SK-N-SH (cell line): ENCODE measurements at regions not wholly inside any gene's neighbourhood (a gene's known extent, or its start where the extent isn't known, plus 50 kb on each side); places are given as distances from the start of the nearest gene placed in this dataset.

Source experiments
- CTCF ChIA-PET: fragments of 300-600, 350-600 bp; formaldehyde crosslinking; extraction: SDS; loops from one replicate; lab custom pipeline; 2021; lab: Yijun Ruan, JAX
- POLR2A ChIA-PET: fragments of 350-600 bp; sonication (Branson Sonifier 250); formaldehyde crosslinking; extraction: SDS; loops from one replicate; lab custom pipeline; 2020; ENCODE audit warnings: antibody characterized with exemption, inconsistent platforms; lab: Yijun Ruan, JAX
- DNase-seq: peaks from one replicate; pipeline ENCODE4 v3.0.0; 2012
- H2AFZ ChIP-seq: fragments of 200-600 bp; sonication (generic); 2 replicates; pipeline ENCODE4 v1.8.1; 2016; ENCODE audit warnings: antibody characterized with exemption, mild to moderate bottlenecking, low read depth
- H3F3A ChIP-seq: fragments of 200-600 bp; sonication (generic); replicated peaks from 2 replicates; pipeline ENCODE3; 2016; ENCODE audit warnings: antibody characterized with exemption, mild to moderate bottlenecking; ENCODE audit not compliant: insufficient read depth
- H3K27ac ChIP-seq, 2 experiments: fragments of 200-500 bp in 1 of 2; fragments of 200-600 bp in 1 of 2; sonication (Bioruptor generic) in 1 of 2; sonication (generic), shearing (Covaris generic) in 1 of 2; 2 replicates each; pipeline versions ENCODE4 v1.5.1 to v1.6.1; 2014 to 2016; ENCODE audit warnings: low read depth in 2 of 2, inconsistent platforms in 1 of 2, low read length in 1 of 2, mild to moderate bottlenecking in 1 of 2, mixed read lengths in 1 of 2
- H3K27me3 ChIP-seq: fragments of 200-600 bp; sonication (generic), shearing (Covaris generic); 2 replicates; pipeline ENCODE4 v1.6.1; 2016; ENCODE audit warnings: mixed run types; ENCODE audit not compliant: insufficient read depth
- H3K36me3 ChIP-seq, 2 experiments: fragments of 200-500 bp in 1 of 2; fragments of 200-600 bp in 1 of 2; sonication (Bioruptor generic) in 1 of 2; sonication (generic) in 1 of 2; replicated peaks in 1 of 2; 2 replicates each; pipeline versions ENCODE3 to v1.5.1; 2014 to 2016; ENCODE audit warnings: low read length in 1 of 2, mild to moderate bottlenecking in 1 of 2; ENCODE audit not compliant: insufficient read depth in 2 of 2, control insufficient read depth in 1 of 2
- H3K4me1 ChIP-seq, 2 experiments: fragments of 200-500 bp in 1 of 2; fragments of 200-600 bp in 1 of 2; sonication (Bioruptor generic) in 1 of 2; sonication (generic), shearing (Covaris generic) in 1 of 2; 2 replicates each; pipeline versions ENCODE4 v1.5.1 to v1.6.1; 2014 to 2016; ENCODE audit warnings: low read depth in 1 of 2, low read length in 1 of 2, mixed run types in 1 of 2; ENCODE audit not compliant: insufficient read depth in 2 of 2, control insufficient read depth in 1 of 2
- H3K4me2 ChIP-seq: fragments of 200-600 bp; sonication (generic), shearing (Covaris generic); 2 replicates; pipeline ENCODE4 v1.6.1; 2017; ENCODE audit warnings: mixed run types
- H3K4me3 ChIP-seq, 2 experiments: fragments of 200-500 bp in 1 of 2; fragments of 200-600 bp in 1 of 2; sonication (Bioruptor generic) in 1 of 2; sonication (generic), shearing (Covaris generic) in 1 of 2; 2 replicates each; pipeline versions ENCODE4 v1.5.1 to v1.8.1; 2014 to 2016; ENCODE audit warnings: low read depth in 2 of 2, inconsistent platforms in 1 of 2, low read length in 1 of 2, mild to moderate bottlenecking in 1 of 2, mixed read lengths in 1 of 2, moderate library complexity in 1 of 2
- H3K79me2 ChIP-seq: fragments of 200-600 bp; sonication (generic); 2 replicates; pipeline ENCODE4 v1.8.1; 2017; ENCODE audit warnings: mild to moderate bottlenecking; ENCODE audit not compliant: insufficient read depth
- H3K9ac ChIP-seq: fragments of 200-600 bp; sonication (generic); 2 replicates; pipeline ENCODE4 v1.6.1; 2017; ENCODE audit warnings: mixed run types
- H3K9me2 ChIP-seq: fragments of 200-600 bp; sonication (generic); 2 replicates; pipeline ENCODE4 v1.6.1; 2017; ENCODE audit warnings: mixed run types
- H3K9me3 ChIP-seq: fragments of 200-600 bp; sonication (generic); 2 replicates; pipeline ENCODE4 v1.6.1; 2017; ENCODE audit warnings: mixed run types, mild to moderate bottlenecking, moderate library complexity
- H4K20me1 ChIP-seq: fragments of 200-600 bp; sonication (generic); 2 replicates; pipeline ENCODE4 v1.6.1; 2017; ENCODE audit warnings: mild to moderate bottlenecking, mixed run types; ENCODE audit not compliant: insufficient read depth
- CHD2 ChIP-seq: fragments of 150-350 bp; IDR thresholded peaks from 2 replicates; pipeline ENCODE4 v1.6.1; 2018; ENCODE audit warnings: low read length; ENCODE audit not compliant: partially characterized antibody
- EP300 ChIP-seq, 2 experiments: IDR thresholded peaks; 2 replicates each; pipeline versions ENCODE4 v1.4.0 to v1.6.1; 2012; ENCODE audit warnings: borderline replicate concordance in 1 of 2, low read depth in 1 of 2, low read length in 1 of 2
- EZH2phosphoT487 ChIP-seq: fragments of 200-600 bp; sonication (generic); IDR thresholded peaks from 2 replicates; pipeline ENCODE4 v1.6.1; 2017; ENCODE audit warnings: low read depth, mixed run types, mild to moderate bottlenecking, antibody characterized with exemption, moderate library complexity, borderline replicate concordance
- FOXJ3 ChIP-seq: sonication (generic); formaldehyde crosslinking; IDR thresholded peaks from 2 replicates; pipeline ENCODE4 v1.5.1; 2020; ENCODE audit warnings: mild to moderate bottlenecking, missing genetic modification reagents
- GABPA ChIP-seq: IDR thresholded peaks from 2 replicates; pipeline ENCODE4 v1.4.0; 2012; ENCODE audit warnings: low read depth, mild to moderate bottlenecking
- GATA2 ChIP-seq: sonication (generic); formaldehyde crosslinking; IDR thresholded peaks from 2 replicates; pipeline ENCODE4 v1.5.0; 2020; ENCODE audit warnings: mild to moderate bottlenecking, missing genetic modification reagents
- JUND ChIP-seq: IDR thresholded peaks from 2 replicates; pipeline ENCODE4 v1.4.0; 2012
- NFIC ChIP-seq: IDR thresholded peaks from 2 replicates; pipeline ENCODE4 v1.4.0; 2012; ENCODE audit warnings: borderline replicate concordance
- NRF1 ChIP-seq: IDR thresholded peaks from 2 replicates; pipeline ENCODE4 v1.6.1; 2012; ENCODE audit warnings: low read depth, mild to moderate bottlenecking, low read length
- POLR2AphosphoS5 ChIP-seq: IDR thresholded peaks from 2 replicates; pipeline ENCODE4 v1.6.1; 2012; ENCODE audit warnings: low read depth, low read length
- RAD21 ChIP-seq: IDR thresholded peaks from 2 replicates; pipeline ENCODE4 v1.6.1; 2012; ENCODE audit warnings: mild to moderate bottlenecking, low read length
- RCOR1 ChIP-seq: fragments of 150-350 bp; IDR thresholded peaks from 2 replicates; pipeline ENCODE4 v1.6.1; 2017; ENCODE audit warnings: antibody characterized with exemption, low read length
- TAF1 ChIP-seq: IDR thresholded peaks from 2 replicates; pipeline ENCODE4 v1.6.1; 2012; ENCODE audit warnings: low read depth, mild to moderate bottlenecking, low read length, moderate library complexity, borderline replicate concordance
- USF1 ChIP-seq: IDR thresholded peaks from 2 replicates; pipeline ENCODE4 v1.4.0; 2012; ENCODE audit warnings: low read depth, borderline replicate concordance
- YY1 ChIP-seq: IDR thresholded peaks from 2 replicates; pipeline ENCODE4 v1.4.0; 2012; ENCODE audit warnings: low read depth, mild to moderate bottlenecking
- WGBS: methylation state at CpG from one replicate; pipeline ENCODE4 v1.1.6; 2017; ENCODE audit warnings: low lambda C conversion rate; 5-methylcytosine and 5-hydroxymethylcytosine counted together
- TF ChIP-seq, protein P1 (sequence below): fragments of 150-350 bp; IDR thresholded peaks from 2 replicates; pipeline ENCODE4 v1.6.1; 2017; ENCODE audit warnings: antibody characterized with exemption, low read length, low read depth, borderline replicate concordance
- TF ChIP-seq, protein P2 (sequence below): fragments of 150-350 bp; IDR thresholded peaks from 2 replicates; pipeline ENCODE4 v1.6.1; 2016; ENCODE audit warnings: mild to moderate bottlenecking, low read depth, low read length
- TF ChIP-seq, protein P3 (sequence below): IDR thresholded peaks from 2 replicates; pipeline ENCODE4; 2012
- TF ChIP-seq, protein P4 (sequence below): fragments of 200-600 bp; sonication (generic); IDR thresholded peaks from 2 replicates; pipeline ENCODE4 v1.6.1; 2017; ENCODE audit warnings: antibody characterized with exemption, mild to moderate bottlenecking, moderate library complexity

- no peak overlapping the region for H3K4me3 ChIP-seq
- H3K36me3 ChIP-seq, result no peaks in the 10 kb centered on the region
- no peaks in the 10 kb centered on the region for H3K9me2 ChIP-seq
- no peaks in the 10 kb centered on the region for H3F3A ChIP-seq
- TF ChIP-seq EZH2phosphoT487 (no peak), POLR2AphosphoS5 (no peak), GATA2 (CRISPR knock-in tag) (no peak), FOXJ3 (CRISPR knock-in tag) (no peak), RCOR1 (no peak), TAF1 (no peak), EP300 (IDR thresholded peaks at IDR 0.05; ENCODE audit: borderline replicate concordance in 1 of 2, low read depth in 1 of 2, low read length in 1 of 2) (no peak), NFIC (no peak)
- TF ChIP-seq, protein P1, sequence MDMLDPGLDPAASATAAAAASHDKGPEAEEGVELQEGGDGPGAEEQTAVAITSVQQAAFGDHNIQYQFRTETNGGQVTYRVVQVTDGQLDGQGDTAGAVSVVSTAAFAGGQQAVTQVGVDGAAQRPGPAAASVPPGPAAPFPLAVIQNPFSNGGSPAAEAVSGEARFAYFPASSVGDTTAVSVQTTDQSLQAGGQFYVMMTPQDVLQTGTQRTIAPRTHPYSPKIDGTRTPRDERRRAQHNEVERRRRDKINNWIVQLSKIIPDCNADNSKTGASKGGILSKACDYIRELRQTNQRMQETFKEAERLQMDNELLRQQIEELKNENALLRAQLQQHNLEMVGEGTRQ, result no peak
- TF ChIP-seq, protein P2, sequence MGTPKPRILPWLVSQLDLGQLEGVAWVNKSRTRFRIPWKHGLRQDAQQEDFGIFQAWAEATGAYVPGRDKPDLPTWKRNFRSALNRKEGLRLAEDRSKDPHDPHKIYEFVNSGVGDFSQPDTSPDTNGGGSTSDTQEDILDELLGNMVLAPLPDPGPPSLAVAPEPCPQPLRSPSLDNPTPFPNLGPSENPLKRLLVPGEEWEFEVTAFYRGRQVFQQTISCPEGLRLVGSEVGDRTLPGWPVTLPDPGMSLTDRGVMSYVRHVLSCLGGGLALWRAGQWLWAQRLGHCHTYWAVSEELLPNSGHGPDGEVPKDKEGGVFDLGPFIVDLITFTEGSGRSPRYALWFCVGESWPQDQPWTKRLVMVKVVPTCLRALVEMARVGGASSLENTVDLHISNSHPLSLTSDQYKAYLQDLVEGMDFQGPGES, result no peak
- TF ChIP-seq, protein P3, sequence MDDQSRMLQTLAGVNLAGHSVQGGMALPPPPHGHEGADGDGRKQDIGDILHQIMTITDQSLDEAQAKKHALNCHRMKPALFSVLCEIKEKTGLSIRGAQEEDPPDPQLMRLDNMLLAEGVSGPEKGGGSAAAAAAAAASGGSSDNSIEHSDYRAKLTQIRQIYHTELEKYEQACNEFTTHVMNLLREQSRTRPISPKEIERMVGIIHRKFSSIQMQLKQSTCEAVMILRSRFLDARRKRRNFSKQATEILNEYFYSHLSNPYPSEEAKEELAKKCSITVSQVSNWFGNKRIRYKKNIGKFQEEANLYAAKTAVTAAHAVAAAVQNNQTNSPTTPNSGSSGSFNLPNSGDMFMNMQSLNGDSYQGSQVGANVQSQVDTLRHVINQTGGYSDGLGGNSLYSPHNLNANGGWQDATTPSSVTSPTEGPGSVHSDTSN, result no peak
- TF ChIP-seq, protein P4, sequence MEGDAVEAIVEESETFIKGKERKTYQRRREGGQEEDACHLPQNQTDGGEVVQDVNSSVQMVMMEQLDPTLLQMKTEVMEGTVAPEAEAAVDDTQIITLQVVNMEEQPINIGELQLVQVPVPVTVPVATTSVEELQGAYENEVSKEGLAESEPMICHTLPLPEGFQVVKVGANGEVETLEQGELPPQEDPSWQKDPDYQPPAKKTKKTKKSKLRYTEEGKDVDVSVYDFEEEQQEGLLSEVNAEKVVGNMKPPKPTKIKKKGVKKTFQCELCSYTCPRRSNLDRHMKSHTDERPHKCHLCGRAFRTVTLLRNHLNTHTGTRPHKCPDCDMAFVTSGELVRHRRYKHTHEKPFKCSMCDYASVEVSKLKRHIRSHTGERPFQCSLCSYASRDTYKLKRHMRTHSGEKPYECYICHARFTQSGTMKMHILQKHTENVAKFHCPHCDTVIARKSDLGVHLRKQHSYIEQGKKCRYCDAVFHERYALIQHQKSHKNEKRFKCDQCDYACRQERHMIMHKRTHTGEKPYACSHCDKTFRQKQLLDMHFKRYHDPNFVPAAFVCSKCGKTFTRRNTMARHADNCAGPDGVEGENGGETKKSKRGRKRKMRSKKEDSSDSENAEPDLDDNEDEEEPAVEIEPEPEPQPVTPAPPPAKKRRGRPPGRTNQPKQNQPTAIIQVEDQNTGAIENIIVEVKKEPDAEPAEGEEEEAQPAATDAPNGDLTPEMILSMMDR, result no peak
- H3K79me2 ChIP-seq, result no peaks in the 10 kb centered on the region
- ChIA-PET CTCF (no interaction called here), POLR2A (no interaction called here)
- H3K4me1 ChIP-seq, result no peaks in the 10 kb centered on the region
- no peak overlapping the region for H2AFZ ChIP-seq
- WGBS, result 5% methylated on average over 3 of the region's 3 CpGs
- no peak overlapping the region for H3K27ac ChIP-seq
- no peak overlapping the region for H3K4me2 ChIP-seq
- no peaks in the 10 kb centered on the region for H4K20me1 ChIP-seq
- DNase-seq, result no peak
- no peaks in the 10 kb centered on the region for H3K27me3 ChIP-seq
- H3K9me3 ChIP-seq, result no peaks in the 10 kb centered on the region
- H3K9ac ChIP-seq, result no peak overlapping the region
Observed at GRCh38 chr18:4844320-4844719, 352.7 kb downstream of the AKAIN1 start.

DNA sequence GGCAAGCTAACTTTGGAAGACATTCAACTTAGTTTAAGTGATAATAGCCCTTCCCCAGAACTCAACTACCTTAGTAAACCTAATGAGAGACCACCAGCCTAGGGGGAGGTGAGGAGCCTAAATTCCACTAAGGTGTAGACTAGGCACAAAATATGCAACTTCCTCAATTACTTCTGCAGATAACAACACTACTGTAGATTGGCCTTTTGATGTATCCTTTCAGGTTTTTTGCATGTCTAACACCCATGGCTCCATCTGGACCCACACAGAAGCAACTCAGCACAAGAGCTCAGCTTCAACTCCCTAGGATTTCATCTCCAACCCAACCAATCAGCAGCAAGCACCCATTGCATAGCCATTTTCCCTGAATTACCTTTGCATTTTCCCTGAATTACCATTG lies 353.3 kb downstream of the AKAIN1 start:
- H3K9ac ChIP-seq, result no peak overlapping the region
- no peaks in the 10 kb centered on the region for H3K9me3 ChIP-seq
- H3K79me2 ChIP-seq, result no peaks in the 10 kb centered on the region
- no peaks in the 10 kb centered on the region for H3K27me3 ChIP-seq
- POLR2A ChIA-PET, result no interaction called here
- no peaks in the 10 kb centered on the region for H3K9me2 ChIP-seq
- H2AFZ ChIP-seq, result no peak overlapping the region
- TF ChIP-seq JUND (no peak), FOXJ3 (CRISPR knock-in tag) (no peak), GABPA (no peak), RAD21 (no peak), EZH2phosphoT487 (no peak), YY1 (no peak), NRF1 (no peak), EP300 (IDR thresholded peaks at IDR 0.05; ENCODE audit: borderline replicate concordance in 1 of 2, low read depth in 1 of 2, low read length in 1 of 2) (no peak), CHD2 (no peak), NFIC (no peak), USF1 (no peak)
- TF ChIP-seq, protein P2, result no peak
- TF ChIP-seq, protein P4, result no peak
- H3K27ac ChIP-seq, result no peak overlapping the region
- H3K4me2 ChIP-seq, result no peak overlapping the region
- CTCF ChIA-PET, result no interaction called here
- no peak overlapping the region for H3K4me3 ChIP-seq
- H4K20me1 ChIP-seq, result no peaks in the 10 kb centered on the region
- H3F3A ChIP-seq, result no peaks in the 10 kb centered on the region
- no peaks in the 10 kb centered on the region for H3K4me1 ChIP-seq
- H3K36me3 ChIP-seq, result no peaks in the 10 kb centered on the region
- no peak for DNase-seq
